GM12878 (cell line): ENCODE measurements at regions not wholly inside any gene's neighbourhood (a gene's known extent, or its start where the extent isn't known, plus 50 kb on each side); places are given as distances from the start of the nearest gene placed in this dataset.

ENCODE experiments used
- BHLHE40 ChIP-seq, 2 experiments: fragments of 450-650 bp in 1 of 2; IDR thresholded peaks; 2 replicates each; pipeline ENCODE4 v1.6.1; 2011 to 2017; ENCODE audit warnings: low read depth in 2 of 2, borderline replicate concordance in 1 of 2, improper control_type of control experiment in 1 of 2, low read length in 1 of 2, mild to moderate bottlenecking in 1 of 2
- CBFB ChIP-seq: IDR thresholded peaks from 2 replicates; pipeline ENCODE4 v1.6.1; 2016; ENCODE audit warnings: antibody characterized with exemption, low read depth
- EP300 ChIP-seq, 2 experiments: fragments of 150-350 bp in 1 of 2; IDR thresholded peaks; 2 replicates each; pipeline ENCODE4 v1.6.1; 2011 to 2012; ENCODE audit warnings: low read depth in 2 of 2, low read length in 2 of 2, borderline replicate concordance in 1 of 2, improper control_type of control experiment in 1 of 2, inconsistent platforms in 1 of 2; ENCODE audit not compliant: control insufficient read depth in 1 of 2
- EZH2 ChIP-seq: IDR thresholded peaks from 2 replicates; pipeline ENCODE4 v1.6.1; 2012; ENCODE audit warnings: low read depth, mild to moderate bottlenecking, control low read depth, inconsistent platforms, low read length, borderline replicate concordance; ENCODE audit not compliant: control insufficient read depth
- GABPA ChIP-seq: IDR thresholded peaks from 2 replicates; pipeline ENCODE4 v1.6.1; 2014; ENCODE audit warnings: antibody characterized with exemption, low read depth, mild to moderate bottlenecking, inconsistent platforms
- GATAD2B ChIP-seq: fragments of 450-650 bp; conservative IDR thresholded peaks from 2 replicates; pipeline ENCODE4 v1.6.1; 2017; ENCODE audit warnings: low read depth, mild to moderate bottlenecking, moderate library complexity
- MTA2 ChIP-seq: fragments of 450-650 bp; IDR thresholded peaks from 2 replicates; pipeline ENCODE4 v1.6.1; 2016; ENCODE audit warnings: low read depth, mild to moderate bottlenecking, moderate library complexity
- POLR2A ChIP-seq: IDR thresholded peaks from 2 replicates; pipeline ENCODE4 v1.6.1; 2011; ENCODE audit warnings: low read depth, mild to moderate bottlenecking, low read length
- RB1 ChIP-seq: fragments of 450-650 bp; formaldehyde crosslinking; IDR thresholded peaks from 2 replicates; pipeline ENCODE4 v1.6.1; 2017; ENCODE audit warnings: mild to moderate bottlenecking, borderline replicate concordance
- SIN3A ChIP-seq: IDR thresholded peaks from 2 replicates; pipeline ENCODE4 v1.6.1; 2012; ENCODE audit warnings: low read depth, low read length, improper control_type of control experiment
- TF ChIP-seq, protein P1 (sequence below), 3 experiments: IDR thresholded peaks in 2 of 3; conservative IDR thresholded peaks in 1 of 3; 2 replicates each; pipeline ENCODE4 v1.5.1; 2011; ENCODE audit warnings: low read depth in 3 of 3, low read length in 3 of 3, mild to moderate bottlenecking in 3 of 3, control low read depth in 2 of 3, moderate library complexity in 2 of 3, inconsistent platforms in 1 of 3, mixed read lengths in 1 of 3; ENCODE audit not compliant: control insufficient read depth in 2 of 3, insufficient read depth in 1 of 3; ENCODE audit errors: extremely low read depth in 1 of 3

GRCh38 chr13:112160558-112160957 lies 93.6 kb downstream of the SOX1 start:
- TF ChIP-seq BHLHE40 (IDR thresholded peaks at IDR 0.05; ENCODE audit: borderline replicate concordance in 1 of 2, low read depth in 2 of 2, low read length in 1 of 2) (no peak), POLR2A (no peak), SIN3A (no peak), EZH2 (no peak), GATAD2B (no peak), CBFB (no peak), GABPA (no peak), RB1 (no peak), EP300 (IDR thresholded peaks at IDR 0.05; ENCODE audit: borderline replicate concordance in 1 of 2, control insufficient read depth in 1 of 2, low read depth in 2 of 2, low read length in 2 of 2) (no peak), MTA2 (no peak)
- TF ChIP-seq, protein P1, sequence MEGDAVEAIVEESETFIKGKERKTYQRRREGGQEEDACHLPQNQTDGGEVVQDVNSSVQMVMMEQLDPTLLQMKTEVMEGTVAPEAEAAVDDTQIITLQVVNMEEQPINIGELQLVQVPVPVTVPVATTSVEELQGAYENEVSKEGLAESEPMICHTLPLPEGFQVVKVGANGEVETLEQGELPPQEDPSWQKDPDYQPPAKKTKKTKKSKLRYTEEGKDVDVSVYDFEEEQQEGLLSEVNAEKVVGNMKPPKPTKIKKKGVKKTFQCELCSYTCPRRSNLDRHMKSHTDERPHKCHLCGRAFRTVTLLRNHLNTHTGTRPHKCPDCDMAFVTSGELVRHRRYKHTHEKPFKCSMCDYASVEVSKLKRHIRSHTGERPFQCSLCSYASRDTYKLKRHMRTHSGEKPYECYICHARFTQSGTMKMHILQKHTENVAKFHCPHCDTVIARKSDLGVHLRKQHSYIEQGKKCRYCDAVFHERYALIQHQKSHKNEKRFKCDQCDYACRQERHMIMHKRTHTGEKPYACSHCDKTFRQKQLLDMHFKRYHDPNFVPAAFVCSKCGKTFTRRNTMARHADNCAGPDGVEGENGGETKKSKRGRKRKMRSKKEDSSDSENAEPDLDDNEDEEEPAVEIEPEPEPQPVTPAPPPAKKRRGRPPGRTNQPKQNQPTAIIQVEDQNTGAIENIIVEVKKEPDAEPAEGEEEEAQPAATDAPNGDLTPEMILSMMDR (IDR thresholded peaks at IDR 0.05 in 2 of 3, conservative IDR thresholded peaks at IDR 0.05 in 1 of 3; ENCODE audit: control insufficient read depth in 2 of 3, extremely low read depth in 1 of 3, insufficient read depth in 1 of 3, low read depth in 3 of 3, low read length in 3 of 3), result no peak
